HepG2 (cell line): ENCODE measurements at regions not wholly inside any gene's neighbourhood (a gene's known extent, or its start where the extent isn't known, plus 50 kb on each side); places are given as distances from the start of the nearest gene placed in this dataset.

Source experiments
- ATAC-seq: fragments of 200-7000 bp; cut with Tn5 transposase; 3 replicates; pipeline ENCODE4 v1.9.1; 2020; ENCODE audit warnings: mild to moderate bottlenecking, moderate library complexity
- BruUV-seq: library from RNA; stranded (reverse); fragments of 400-500 nt; replicated peaks from 2 replicates; lab custom pipeline; 2021; lab: Mats Ljungman, UMichigan
- CTCF ChIA-PET: fragments of 300-600 bp; formaldehyde crosslinking; extraction: SDS; loops from one replicate; lab custom pipeline; 2021; ENCODE audit warnings: low total read pairs, inconsistent platforms, low intra/inter-chr PET ratio; lab: Yijun Ruan, JAX
- POLR2A ChIA-PET: fragments of 350-600 bp; sonication (Branson Sonifier 250); formaldehyde crosslinking; loops from one replicate; lab custom pipeline; 2020; ENCODE audit warnings: antibody characterized with exemption, inconsistent platforms; lab: Yijun Ruan, JAX
- DNase-seq: peaks from one replicate; pipeline ENCODE4 v3.0.0-alpha.2; 2015; ENCODE audit warnings: low spot score
- FAIRE-seq: peaks from 3 replicates; lab custom pipeline; 2011; peaks lifted over from hg19 to GRCh38; lab: Jason Lieb, UNC
- H2AFZ ChIP-seq: one replicate; pipeline ENCODE4 v1.6.1; 2011; ENCODE audit warnings: low read length, inconsistent platforms
- H3K27ac ChIP-seq: fragments of 300-600 bp; 3 replicates; pipeline ENCODE4 v1.8.0; 2011; ENCODE audit warnings: mixed run types, mild to moderate bottlenecking, mixed read lengths, low read length, inconsistent platforms; ENCODE audit not compliant: insufficient read depth; ENCODE audit errors: extremely low read length
- H3K27me3 ChIP-seq, 2 experiments: fragments of 200-600 bp in 1 of 2; 2 replicates in 1 of 2; 3 replicates in 1 of 2; pipeline versions ENCODE4 v1.6.0 to v1.8.0; 2011; ENCODE audit warnings: low read length in 2 of 2, mild to moderate bottlenecking in 2 of 2, moderate library complexity in 2 of 2, inconsistent platforms in 1 of 2; ENCODE audit not compliant: insufficient read depth in 2 of 2, control insufficient read depth in 1 of 2
- H3K36me3 ChIP-seq, 2 experiments: fragments of 200-600 bp in 1 of 2; replicated peaks in 1 of 2; 2 replicates in 1 of 2; 3 replicates in 1 of 2; pipeline versions ENCODE4 v1.5.1 to v1.8.0; 2011; ENCODE audit warnings: low read length in 2 of 2, inconsistent platforms in 1 of 2; ENCODE audit not compliant: insufficient read depth in 2 of 2, control insufficient read depth in 1 of 2
- H3K4me1 ChIP-seq: 2 replicates; pipeline ENCODE4 v1.5.1; 2012; ENCODE audit warnings: low read length, inconsistent platforms; ENCODE audit not compliant: insufficient read depth
- H3K4me2 ChIP-seq: 2 replicates; pipeline ENCODE4 v1.6.0; 2011; ENCODE audit warnings: low read depth, low read length, inconsistent platforms
- H3K4me3 ChIP-seq, 3 experiments: fragments of 200-600 bp in 1 of 3; sonication (generic), shearing (Covaris generic) in 1 of 3; replicated peaks in 1 of 3; 2 replicates each; pipeline ENCODE4 v1.5.1; 2011 to 2016; ENCODE audit warnings: low read length in 3 of 3, inconsistent platforms in 2 of 3, low read depth in 2 of 3, mild to moderate bottlenecking in 2 of 3, control low read depth in 1 of 3, mixed read lengths in 1 of 3; ENCODE audit not compliant: insufficient read depth in 1 of 3
- H3K79me2 ChIP-seq: one replicate; pipeline ENCODE4 v1.6.1; 2011; ENCODE audit warnings: low read length, inconsistent platforms; ENCODE audit not compliant: insufficient read depth
- H3K9ac ChIP-seq: 2 replicates; pipeline ENCODE4 v1.6.0; 2011; ENCODE audit warnings: mild to moderate bottlenecking, low read depth, low read length, inconsistent platforms; ENCODE audit not compliant: insufficient read depth
- H3K9me3 ChIP-seq: 2 replicates; pipeline ENCODE4 v1.5.1; 2012; ENCODE audit warnings: mild to moderate bottlenecking, low read length
- H4K20me1 ChIP-seq: 2 replicates; pipeline ENCODE4 v1.6.0; 2011; ENCODE audit warnings: inconsistent platforms, mild to moderate bottlenecking, low read length, moderate library complexity; ENCODE audit not compliant: insufficient read depth
- AHR ChIP-seq: IDR thresholded peaks from 2 replicates; pipeline ENCODE4 v1.6.1; 2018; ENCODE audit warnings: missing genetic modification reagents, missing compliant biosample characterization
- ARHGAP35 ChIP-seq: sonication (generic); formaldehyde crosslinking; IDR thresholded peaks from 2 replicates; pipeline ENCODE4 v1.9.0; 2022; ENCODE audit warnings: mild to moderate bottlenecking, inconsistent platforms, moderate library complexity, missing genetic modification reagents, borderline replicate concordance
- CENPX ChIP-seq: sonication (generic); formaldehyde crosslinking; IDR thresholded peaks from 2 replicates; pipeline ENCODE4 v1.9.0; 2021; ENCODE audit warnings: mild to moderate bottlenecking, missing genetic modification reagents, moderate library complexity
- CHD2 ChIP-seq: IDR thresholded peaks from 2 replicates; pipeline ENCODE4 v1.6.1; 2011; ENCODE audit warnings: low read depth, low read length, improper control_type of control experiment
- DPF2 ChIP-seq: sonication (generic); formaldehyde crosslinking; IDR thresholded peaks from 2 replicates; pipeline ENCODE4 v1.4.0; 2020; ENCODE audit warnings: mild to moderate bottlenecking, low read depth, missing genetic modification reagents, borderline replicate concordance
- EHMT2 ChIP-seq: fragments of 200-600 bp; sonication (generic); IDR thresholded peaks from 2 replicates; pipeline ENCODE4 v1.7.0; 2017; ENCODE audit warnings: antibody characterized with exemption, low read depth, low read length, borderline replicate concordance
- GABPA ChIP-seq, 2 experiments: IDR thresholded peaks; 2 replicates each; pipeline ENCODE4 v1.6.1; 2011 to 2016; ENCODE audit warnings: low read depth in 2 of 2, low read length in 1 of 2, missing biosample characterization in 1 of 2, missing genetic modification characterization in 1 of 2
- HNRNPK ChIP-seq: fragments of 200-400 bp; formaldehyde crosslinking; IDR thresholded peaks from 2 replicates; pipeline ENCODE4 v1.6.1; 2018; ENCODE audit warnings: low read length, low read depth, moderate library complexity, mild to moderate bottlenecking; ENCODE audit not compliant: poor library complexity, severe bottlenecking
- HOXA7 ChIP-seq: sonication (generic); formaldehyde crosslinking; IDR thresholded peaks from 2 replicates; pipeline ENCODE4 v1.8.1; 2022; ENCODE audit warnings: mild to moderate bottlenecking, missing genetic modification reagents, moderate library complexity
- NFKB2 ChIP-seq: sonication (generic); formaldehyde crosslinking; IDR thresholded peaks from 2 replicates; pipeline ENCODE4 v1.4.0; 2020; ENCODE audit warnings: missing genetic modification reagents, borderline replicate concordance
- PATZ1 ChIP-seq: sonication (generic); formaldehyde crosslinking; IDR thresholded peaks from 2 replicates; pipeline ENCODE4 v1.4.0; 2020; ENCODE audit warnings: missing genetic modification reagents
- PITX1 ChIP-seq: sonication (generic); formaldehyde crosslinking; IDR thresholded peaks from 2 replicates; pipeline ENCODE4 v1.5.1; 2020; ENCODE audit warnings: mild to moderate bottlenecking, missing genetic modification reagents
- ZBTB7B ChIP-seq: sonication (generic); formaldehyde crosslinking; IDR thresholded peaks from 2 replicates; pipeline ENCODE4 v1.4.0; 2020; ENCODE audit warnings: missing genetic modification reagents
- ZKSCAN8 ChIP-seq: IDR thresholded peaks from 2 replicates; pipeline ENCODE4 v1.6.1; 2016; ENCODE audit warnings: borderline replicate concordance, missing genetic modification reagents, missing compliant biosample characterization
- ZMAT3 ChIP-seq: sonication (generic); formaldehyde crosslinking; conservative IDR thresholded peaks from 2 replicates; pipeline ENCODE4 v1.7.0; 2021; ENCODE audit warnings: missing genetic modification reagents
- ZNF3 ChIP-seq: IDR thresholded peaks from 2 replicates; pipeline ENCODE4 v1.7.0; 2017; ENCODE audit warnings: inconsistent platforms
- ZNF780A ChIP-seq: sonication (generic); formaldehyde crosslinking; IDR thresholded peaks from 2 replicates; pipeline ENCODE4 v1.8.0; 2022; ENCODE audit warnings: mild to moderate bottlenecking, missing genetic modification reagents, moderate library complexity
- in situ Hi-C: cut with HindIII; loops from 2 replicates; pipeline ENCODE4 v1.10.0; 2017; ENCODE audit warnings: low pct_unique_long_range_greater_than_20kb; ENCODE audit not compliant: extremely low pct_ligation_motif_present
- intact Hi-C: fragments of 100-400 bp; cut with micrococcal nuclease; formaldehyde crosslinking; loops from one replicate; pipeline ENCODE4 v1.10.0; 2022; ENCODE audit not compliant: unreplicated experiment
- TF ChIP-seq, protein P1 (sequence below): IDR thresholded peaks from 2 replicates; pipeline ENCODE4 v1.6.1; 2016; ENCODE audit warnings: missing compliant biosample characterization, missing genetic modification reagents, borderline replicate concordance

- TF ChIP-seq ZMAT3 (no peak), PITX1 (CRISPR knock-in tag) (no peak), CHD2 (no peak), NFKB2 (CRISPR knock-in tag) (no peak), ZBTB7B (CRISPR knock-in tag) (no peak), DPF2 (no peak), EHMT2 (no peak)
- TF ChIP-seq, all 625 proteins: peak for 0
Observed at GRCh38 chr2:82275599-82275998, 1971.0 kb upstream of the LRRTM1 start (continued).

GRCh38 chr2:82268446-82268845, 1963.9 kb upstream of the LRRTM1 start:
- ATAC-seq (no peak), DNase-seq (no peak), FAIRE-seq (no peak)
- Histone ChIP-seq H4K20me1 (no peaks in the 10 kb centered on the region), H3K9me3 (peaks cover 19% of the 10 kb centered on the region), H3K36me3 (no peaks in the 10 kb centered on the region), H3K27ac (no peak overlapping the region), H2AFZ (no peak overlapping the region), H3K27me3 (no peaks in the 10 kb centered on the region), H3K79me2 (no peaks in the 10 kb centered on the region), H3K4me3 (no peak overlapping the region), H3K4me1 (no peaks in the 10 kb centered on the region), H3K4me2 (no peak overlapping the region), H3K9ac (no peak overlapping the region)
- POLR2A ChIA-PET, result no interaction called here
- CTCF ChIA-PET, result no interaction called here
- no TSS peak for BruUV-seq
- intact Hi-C loops, result no loop called here
- in situ Hi-C loops, result no loop called here
- no peak for TF ChIP-seq ARHGAP35 (CRISPR knock-in tag)
- TF ChIP-seq HOXA7 (CRISPR knock-in tag), result no peak
- TF ChIP-seq CENPX (CRISPR knock-in tag), result no peak
- TF ChIP-seq PATZ1, result no peak
- no peak for TF ChIP-seq HNRNPK
- TF ChIP-seq ZNF3 (CRISPR knock-in tag), result no peak
- no peak for TF ChIP-seq ZNF780A (CRISPR knock-in tag)
- TF ChIP-seq GABPA (IDR thresholded peaks at IDR 0.05; ENCODE audit: low read depth, low read length), result no peak
- no peak for TF ChIP-seq GABPA (CRISPR knock-in tag; IDR thresholded peaks at IDR 0.05; ENCODE audit: low read depth)
- TF ChIP-seq, protein P1, sequence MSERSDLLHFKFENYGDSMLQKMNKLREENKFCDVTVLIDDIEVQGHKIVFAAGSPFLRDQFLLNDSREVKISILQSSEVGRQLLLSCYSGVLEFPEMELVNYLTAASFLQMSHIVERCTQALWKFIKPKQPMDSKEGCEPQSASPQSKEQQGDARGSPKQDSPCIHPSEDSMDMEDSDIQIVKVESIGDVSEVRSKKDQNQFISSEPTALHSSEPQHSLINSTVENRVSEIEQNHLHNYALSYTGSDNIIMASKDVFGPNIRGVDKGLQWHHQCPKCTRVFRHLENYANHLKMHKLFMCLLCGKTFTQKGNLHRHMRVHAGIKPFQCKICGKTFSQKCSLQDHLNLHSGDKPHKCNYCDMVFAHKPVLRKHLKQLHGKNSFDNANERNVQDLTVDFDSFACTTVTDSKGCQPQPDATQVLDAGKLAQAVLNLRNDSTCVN, result no peak
- no peak for TF ChIP-seq ZKSCAN8
- TF ChIP-seq AHR (CRISPR knock-in tag), result no peak
